ENCODE measurements at regions not wholly inside any gene's neighbourhood (a gene's known extent, or its start where the extent isn't known, plus 50 kb on each side); places are given as distances from the start of the nearest gene placed in this dataset.
"Not testable (repeated sequence)": the region's sequence is repeated elsewhere in the genome, so short reads cannot be mapped to it uniquely, and the experiment has no call there.

DNA sequence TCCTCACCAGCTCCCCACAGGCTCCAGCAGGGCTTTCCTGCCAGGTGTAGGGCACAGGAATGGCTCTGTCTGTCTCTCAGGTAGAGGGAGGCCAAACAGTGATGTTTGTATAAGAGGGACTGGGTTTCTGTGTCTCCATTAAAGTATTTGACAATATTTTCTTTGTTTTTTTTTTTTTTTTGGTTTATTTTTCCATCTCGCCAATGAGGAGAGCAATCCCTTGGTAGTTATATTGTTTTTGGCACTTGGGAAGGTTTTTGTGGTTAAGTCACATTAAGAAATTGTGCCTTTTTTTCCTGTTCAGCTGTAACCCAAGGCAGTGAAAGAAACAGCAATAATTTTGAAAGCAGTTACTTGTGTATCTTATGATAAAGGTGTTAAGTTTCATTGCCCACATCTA is 234.6 kb upstream of the PRSS1 start:
- TF ChIP-seq, protein P1, sequence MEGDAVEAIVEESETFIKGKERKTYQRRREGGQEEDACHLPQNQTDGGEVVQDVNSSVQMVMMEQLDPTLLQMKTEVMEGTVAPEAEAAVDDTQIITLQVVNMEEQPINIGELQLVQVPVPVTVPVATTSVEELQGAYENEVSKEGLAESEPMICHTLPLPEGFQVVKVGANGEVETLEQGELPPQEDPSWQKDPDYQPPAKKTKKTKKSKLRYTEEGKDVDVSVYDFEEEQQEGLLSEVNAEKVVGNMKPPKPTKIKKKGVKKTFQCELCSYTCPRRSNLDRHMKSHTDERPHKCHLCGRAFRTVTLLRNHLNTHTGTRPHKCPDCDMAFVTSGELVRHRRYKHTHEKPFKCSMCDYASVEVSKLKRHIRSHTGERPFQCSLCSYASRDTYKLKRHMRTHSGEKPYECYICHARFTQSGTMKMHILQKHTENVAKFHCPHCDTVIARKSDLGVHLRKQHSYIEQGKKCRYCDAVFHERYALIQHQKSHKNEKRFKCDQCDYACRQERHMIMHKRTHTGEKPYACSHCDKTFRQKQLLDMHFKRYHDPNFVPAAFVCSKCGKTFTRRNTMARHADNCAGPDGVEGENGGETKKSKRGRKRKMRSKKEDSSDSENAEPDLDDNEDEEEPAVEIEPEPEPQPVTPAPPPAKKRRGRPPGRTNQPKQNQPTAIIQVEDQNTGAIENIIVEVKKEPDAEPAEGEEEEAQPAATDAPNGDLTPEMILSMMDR (conservative IDR thresholded peaks at IDR 0.05; ENCODE audit: low read length): not testable (repeated sequence)
- not testable (repeated sequence) for TF ChIP-seq EZH2phosphoT487 (IDR thresholded peaks at IDR 0.05; ENCODE audit: borderline replicate concordance)

Measured in Loucy (cell line).